ENCODE measurements at regions not wholly inside any gene's neighbourhood (a gene's known extent, or its start where the extent isn't known, plus 50 kb on each side); places are given as distances from the start of the nearest gene placed in this dataset.

DNA sequence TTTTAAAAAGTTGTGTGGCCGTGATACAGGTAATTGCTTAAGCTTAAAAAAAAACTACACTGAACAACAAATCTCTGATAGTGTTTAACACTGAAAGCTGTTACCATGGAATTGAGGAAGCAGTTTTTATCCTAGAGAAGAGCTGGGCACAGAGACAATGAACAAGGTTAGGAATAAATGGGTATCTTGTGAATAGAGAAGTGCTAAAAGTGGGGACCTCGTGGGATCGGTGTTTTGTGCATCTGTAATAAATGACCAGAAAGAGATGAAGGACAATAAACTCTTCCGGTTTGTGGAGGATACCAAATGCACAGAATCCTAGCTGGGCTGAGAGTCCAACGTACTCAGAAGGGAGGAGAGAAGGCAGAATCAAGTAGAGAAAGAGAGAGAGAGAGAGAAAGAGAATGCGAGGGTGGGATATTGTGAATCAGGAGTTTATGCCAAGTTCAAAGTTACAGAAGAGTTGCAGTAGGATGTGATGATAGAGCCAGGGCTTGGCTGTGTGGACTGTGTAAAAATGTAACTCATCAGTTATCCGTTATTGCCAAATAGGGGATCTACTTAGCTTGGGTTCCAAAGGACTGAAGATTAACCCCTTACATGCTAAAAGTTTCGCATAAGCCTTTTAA is 148.9 kb downstream of the IL20RB start:
- H3K9ac ChIP-seq (ENCODE audit: low read depth, low read length) = no peak overlapping the region
- H2BK120ac ChIP-seq (ENCODE audit: low read depth, low read length) = no peak overlapping the region
- no peak overlapping the region for H3K23ac ChIP-seq (ENCODE audit: low read depth, low read length)
- no peak overlapping the region for H2BK15ac ChIP-seq (ENCODE audit: low read depth, low read length)
- no TSS peak for BruUV-seq (replicated peaks)
- CTCF ChIA-PET = interaction anchor here (0.5 to 1.3 kb wide), 2 partner anchors 943 to 946 kb away, joined by 4 to 8 read pairs; no protein-coding TSS in a partner anchor
- H3K36me3 ChIP-seq (ENCODE audit: control insufficient read depth, insufficient read depth, low read length) = no peaks in the 10 kb centered on the region
- no peak overlapping the region for H3K4me3 ChIP-seq (ENCODE audit: insufficient read depth, low read depth, low read length)
- no peak overlapping the region for H4K8ac ChIP-seq (ENCODE audit: low read depth in 2 of 2, low read length in 2 of 2)
- no peaks in the 10 kb centered on the region for H3K79me1 ChIP-seq (ENCODE audit: low read depth in 1 of 2, low read length in 2 of 2)
- POLR2A ChIA-PET (ENCODE audit: unreplicated experiment) = no interaction called here
- dilution Hi-C loops (cut with HindIII; ENCODE audit: low sequenced_read_pairs, unreplicated experiment) = no loop called here
- H2BK20ac ChIP-seq (ENCODE audit: low read depth, low read length) = no peak overlapping the region
- H3K4ac ChIP-seq (ENCODE audit: low read depth, low read length) = no peak overlapping the region
- no peak overlapping the region for H3K56ac ChIP-seq (ENCODE audit: extremely low read depth, insufficient read depth, low read length)
- intact Hi-C loops (cut with micrococcal nuclease) = loop anchor here (5.0 kb wide), 1 partner anchor 686 kb away; no protein-coding TSS in a partner anchor
- H4K5ac ChIP-seq (ENCODE audit: low read depth, low read length) = no peak overlapping the region
- no peak overlapping the region for H2AK5ac ChIP-seq (ENCODE audit: low read depth, low read length)
- H3K18ac ChIP-seq (ENCODE audit: low read depth, low read length) = no peak overlapping the region
- DNase-seq (no peak), ATAC-seq (ENCODE audit: low read depth) (no peak)
- H3K27ac ChIP-seq (ENCODE audit: insufficient read depth, low read length) = no peak overlapping the region
- H3K4me1 ChIP-seq (ENCODE audit: control insufficient read depth, insufficient read depth, low read length) = no peaks in the 10 kb centered on the region
- H3K27me3 ChIP-seq (ENCODE audit: control insufficient read depth, insufficient read depth, low read length) = peaks cover 5% of the 10 kb centered on the region
- H3K14ac ChIP-seq (replicated peaks; ENCODE audit: low read depth, low read length) = no peak overlapping the region
- H3K9me3 ChIP-seq (ENCODE audit: control insufficient read depth, insufficient read depth, low read length) = no peaks in the 10 kb centered on the region
- H2AFZ ChIP-seq (replicated peaks; ENCODE audit: low read length, poor library complexity) = no peak overlapping the region
- no peaks in the 10 kb centered on the region for H4K20me1 ChIP-seq (ENCODE audit: insufficient read depth, low read length)
- no peak overlapping the region for H3K4me2 ChIP-seq (ENCODE audit: low read depth, low read length)
- TF ChIP-seq NFE2L2 (IDR thresholded peaks at IDR 0.05; ENCODE audit: low read depth, low read length) (no peak), RCOR1 (IDR thresholded peaks at IDR 0.05; ENCODE audit: insufficient replicate concordance, low read length) (no peak), BHLHE40 (IDR thresholded peaks at IDR 0.05; ENCODE audit: low read depth, low read length) (no peak), CHD1 (IDR thresholded peaks at IDR 0.05; ENCODE audit: low read depth, low read length) (no peak)
- TF ChIP-seq, protein P1, sequence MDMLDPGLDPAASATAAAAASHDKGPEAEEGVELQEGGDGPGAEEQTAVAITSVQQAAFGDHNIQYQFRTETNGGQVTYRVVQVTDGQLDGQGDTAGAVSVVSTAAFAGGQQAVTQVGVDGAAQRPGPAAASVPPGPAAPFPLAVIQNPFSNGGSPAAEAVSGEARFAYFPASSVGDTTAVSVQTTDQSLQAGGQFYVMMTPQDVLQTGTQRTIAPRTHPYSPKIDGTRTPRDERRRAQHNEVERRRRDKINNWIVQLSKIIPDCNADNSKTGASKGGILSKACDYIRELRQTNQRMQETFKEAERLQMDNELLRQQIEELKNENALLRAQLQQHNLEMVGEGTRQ (IDR thresholded peaks at IDR 0.05; ENCODE audit: low read depth, low read length) = no peak
- TF ChIP-seq, protein P2, sequence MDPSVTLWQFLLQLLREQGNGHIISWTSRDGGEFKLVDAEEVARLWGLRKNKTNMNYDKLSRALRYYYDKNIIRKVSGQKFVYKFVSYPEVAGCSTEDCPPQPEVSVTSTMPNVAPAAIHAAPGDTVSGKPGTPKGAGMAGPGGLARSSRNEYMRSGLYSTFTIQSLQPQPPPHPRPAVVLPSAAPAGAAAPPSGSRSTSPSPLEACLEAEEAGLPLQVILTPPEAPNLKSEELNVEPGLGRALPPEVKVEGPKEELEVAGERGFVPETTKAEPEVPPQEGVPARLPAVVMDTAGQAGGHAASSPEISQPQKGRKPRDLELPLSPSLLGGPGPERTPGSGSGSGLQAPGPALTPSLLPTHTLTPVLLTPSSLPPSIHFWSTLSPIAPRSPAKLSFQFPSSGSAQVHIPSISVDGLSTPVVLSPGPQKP (IDR thresholded peaks at IDR 0.05; ENCODE audit: borderline replicate concordance, low read depth, low read length) = no peak
- H3K9me1 ChIP-seq (ENCODE audit: insufficient read depth, low read length) = no peaks in the 10 kb centered on the region
- in situ Hi-C loops (cut with MboI; ENCODE audit: low sequenced_read_pairs) = loop anchor here (10.0 kb wide), 1 partner anchor 838 kb away; no protein-coding TSS in a partner anchor
- WGBS, 2 experiments (ENCODE audit: extremely low coverage in 2 of 2, insufficient read length in 1 of 2) = 40% methylated on average over 4 of the region's 8 CpGs; no CpG with 5 or more reads in 1 of the 2 experiments
- H4K91ac ChIP-seq (ENCODE audit: insufficient read depth, low read depth, low read length) = no peak overlapping the region
- H2BK5ac ChIP-seq (ENCODE audit: low read depth, low read length, poor library complexity, severe bottlenecking) = no peak overlapping the region
- no peak overlapping the region for H2AK9ac ChIP-seq (replicated peaks; ENCODE audit: low read depth, low read length, poor library complexity)
